ENCODE measurements at regions not wholly inside any gene's neighbourhood (a gene's known extent, or its start where the extent isn't known, plus 50 kb on each side); places are given as distances from the start of the nearest gene placed in this dataset.

GRCh38 chr7:69465262-69465661, 133.0 kb upstream of the AUTS2 start:
- H3K27me3 ChIP-seq (ENCODE audit: control insufficient read depth, insufficient read depth, low read length): no peaks in the 10 kb centered on the region
- no peaks in the 10 kb centered on the region for H3K4me1 ChIP-seq (ENCODE audit: control insufficient read depth, insufficient read depth, low read length)
- no peak overlapping the region for H3K9ac ChIP-seq (ENCODE audit: low read length)
- H3K36me3 ChIP-seq (ENCODE audit: control insufficient read depth, insufficient read depth, low read length): no peaks in the 10 kb centered on the region
- no peaks in the 10 kb centered on the region for H3K9me3 ChIP-seq (ENCODE audit: control insufficient read depth, low read length)
- H3K4me3 ChIP-seq (ENCODE audit: low read length): no peak overlapping the region

- Histone ChIP-seq H3K9ac (ENCODE audit: low read length) (no peak overlapping the region), H3K27me3 (ENCODE audit: control insufficient read depth, insufficient read depth, low read length) (no peaks in the 10 kb centered on the region)
Measured at GRCh38 chr7:69467826-69468225, 130.4 kb upstream of the AUTS2 start.

GRCh38 chr7:69476416-69476815, 121.9 kb upstream of the AUTS2 start:
- Histone ChIP-seq H3K9me3 (ENCODE audit: control insufficient read depth, low read length) (no peaks in the 10 kb centered on the region), H3K27me3 (ENCODE audit: control insufficient read depth, insufficient read depth, low read length) (no peaks in the 10 kb centered on the region), H3K4me1 (ENCODE audit: control insufficient read depth, insufficient read depth, low read length) (no peaks in the 10 kb centered on the region), H3K36me3 (ENCODE audit: control insufficient read depth, insufficient read depth, low read length) (no peaks in the 10 kb centered on the region), H3K9ac (ENCODE audit: low read length) (no peak overlapping the region), H3K4me3 (ENCODE audit: low read length) (no peak overlapping the region)

More at GRCh38 chr7:69467826-69468225, 130.4 kb upstream of the AUTS2 start:
- no peak overlapping the region for H3K4me3 ChIP-seq (ENCODE audit: low read length)
- H3K36me3 ChIP-seq (ENCODE audit: control insufficient read depth, insufficient read depth, low read length): no peaks in the 10 kb centered on the region
- H3K9me3 ChIP-seq (ENCODE audit: control insufficient read depth, low read length): no peaks in the 10 kb centered on the region
- no peaks in the 10 kb centered on the region for H3K4me1 ChIP-seq (ENCODE audit: control insufficient read depth, insufficient read depth, low read length)

DNA sequence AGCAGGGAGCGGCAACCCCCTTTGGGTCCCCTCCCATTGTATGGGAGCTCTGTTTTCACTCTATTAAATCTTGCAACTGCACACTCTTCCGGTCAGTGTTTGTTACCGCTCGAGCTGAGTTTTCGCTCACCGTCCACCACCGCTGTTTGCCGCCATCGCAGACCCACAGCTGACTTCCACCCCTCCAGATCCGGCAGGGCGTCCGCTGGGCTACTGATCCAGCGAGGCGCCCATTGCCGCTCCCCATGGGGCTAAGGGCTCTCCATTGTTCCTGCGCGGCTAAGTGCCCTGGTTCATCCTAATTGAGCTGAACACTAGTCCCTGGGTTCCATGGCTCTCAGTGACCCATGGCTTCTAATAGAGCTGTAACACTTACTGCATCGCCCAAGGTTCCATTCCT, 115.6 kb upstream of the AUTS2 start:
- Histone ChIP-seq H3K4me3 (ENCODE audit: low read length) (no peak overlapping the region), H3K36me3 (ENCODE audit: control insufficient read depth, insufficient read depth, low read length) (no peaks in the 10 kb centered on the region), H3K9ac (ENCODE audit: low read length) (no peak overlapping the region), H3K9me3 (ENCODE audit: control insufficient read depth, low read length) (no peaks in the 10 kb centered on the region), H3K27me3 (ENCODE audit: control insufficient read depth, insufficient read depth, low read length) (no peaks in the 10 kb centered on the region), H3K4me1 (ENCODE audit: control insufficient read depth, insufficient read depth, low read length) (no peaks in the 10 kb centered on the region)

- Histone ChIP-seq H3K36me3 (ENCODE audit: control insufficient read depth, insufficient read depth, low read length) (no peaks in the 10 kb centered on the region), H3K4me1 (ENCODE audit: control insufficient read depth, insufficient read depth, low read length) (no peaks in the 10 kb centered on the region), H3K27me3 (ENCODE audit: control insufficient read depth, insufficient read depth, low read length) (no peaks in the 10 kb centered on the region), H3K9me3 (ENCODE audit: control insufficient read depth, low read length) (no peaks in the 10 kb centered on the region), H3K9ac (ENCODE audit: low read length) (no peak overlapping the region), H3K4me3 (ENCODE audit: low read length) (no peak overlapping the region)
Measured at GRCh38 chr7:69489533-69489932, 108.7 kb upstream of the AUTS2 start.

- no peaks in the 10 kb centered on the region for H3K36me3 ChIP-seq (ENCODE audit: control insufficient read depth, insufficient read depth, low read length)
- no peak overlapping the region for H3K4me3 ChIP-seq (ENCODE audit: low read length)
Measured at GRCh38 chr7:69498671-69499070, 99.6 kb upstream of the AUTS2 start.

DNA sequence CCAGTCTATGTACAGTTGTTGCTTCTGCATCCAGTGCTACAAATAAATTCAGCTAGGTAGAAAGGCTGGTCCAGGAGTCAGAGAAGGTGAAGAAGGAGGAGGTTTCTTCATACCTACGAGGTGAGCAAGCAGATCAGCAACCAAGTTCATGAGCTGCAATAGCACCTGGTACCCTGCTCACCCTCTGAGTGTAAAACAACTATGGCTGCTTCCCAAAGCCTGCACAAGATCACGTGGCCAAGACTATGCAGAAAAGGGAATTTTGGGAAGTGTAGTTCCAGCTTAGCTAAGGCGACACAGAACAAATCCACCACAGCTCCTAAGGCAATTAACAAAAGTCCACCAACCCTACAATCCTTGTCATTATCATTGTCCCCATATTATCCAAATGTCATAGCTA, 95.9 kb upstream of the AUTS2 start:
- Histone ChIP-seq H3K9ac (ENCODE audit: low read length) (no peak overlapping the region), H3K4me3 (ENCODE audit: low read length) (no peak overlapping the region), H3K36me3 (ENCODE audit: control insufficient read depth, insufficient read depth, low read length) (no peaks in the 10 kb centered on the region), H3K9me3 (ENCODE audit: control insufficient read depth, low read length) (no peaks in the 10 kb centered on the region), H3K27me3 (ENCODE audit: control insufficient read depth, insufficient read depth, low read length) (no peaks in the 10 kb centered on the region), H3K4me1 (ENCODE audit: control insufficient read depth, insufficient read depth, low read length) (no peaks in the 10 kb centered on the region)

More at GRCh38 chr7:69498671-69499070, 99.6 kb upstream of the AUTS2 start:
- Histone ChIP-seq H3K9ac (ENCODE audit: low read length) (no peak overlapping the region), H3K27me3 (ENCODE audit: control insufficient read depth, insufficient read depth, low read length) (no peaks in the 10 kb centered on the region), H3K4me1 (ENCODE audit: control insufficient read depth, insufficient read depth, low read length) (no peaks in the 10 kb centered on the region), H3K9me3 (ENCODE audit: control insufficient read depth, low read length) (no peaks in the 10 kb centered on the region)

- Histone ChIP-seq H3K4me3 (ENCODE audit: low read length) (no peak overlapping the region), H3K9ac (ENCODE audit: low read length) (no peak overlapping the region), H3K9me3 (ENCODE audit: control insufficient read depth, low read length) (no peaks in the 10 kb centered on the region), H3K36me3 (ENCODE audit: control insufficient read depth, insufficient read depth, low read length) (no peaks in the 10 kb centered on the region), H3K4me1 (ENCODE audit: control insufficient read depth, insufficient read depth, low read length) (no peaks in the 10 kb centered on the region), H3K27me3 (ENCODE audit: control insufficient read depth, insufficient read depth, low read length) (no peaks in the 10 kb centered on the region)
Measured at GRCh38 chr7:69504733-69505420, 93.4 kb upstream of the AUTS2 start.

DNA sequence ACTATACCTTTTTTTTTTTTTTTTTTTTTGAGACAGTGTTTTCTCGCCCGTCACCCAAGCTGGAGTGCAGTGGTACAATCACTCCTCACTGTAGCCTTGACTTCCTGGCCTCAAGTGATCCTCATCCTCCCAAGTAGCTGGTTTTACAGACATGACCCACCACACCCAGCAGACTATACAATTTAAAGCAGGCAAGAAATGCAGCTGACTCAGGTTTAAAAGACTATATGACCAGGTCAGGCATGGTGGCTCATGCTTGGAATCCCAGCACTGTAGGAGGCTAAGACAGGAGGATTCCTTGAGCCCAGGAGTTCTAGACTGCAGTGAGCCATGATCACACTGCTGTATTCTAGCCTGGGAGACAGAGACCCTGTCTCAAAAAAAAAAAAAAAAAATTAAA, 89.5 kb upstream of the AUTS2 start:
- no peaks in the 10 kb centered on the region for H3K9me3 ChIP-seq (ENCODE audit: control insufficient read depth, low read length)
- H3K4me1 ChIP-seq (ENCODE audit: control insufficient read depth, insufficient read depth, low read length): no peaks in the 10 kb centered on the region
- H3K9ac ChIP-seq (ENCODE audit: low read length): no peak overlapping the region
- H3K36me3 ChIP-seq (ENCODE audit: control insufficient read depth, insufficient read depth, low read length): no peaks in the 10 kb centered on the region
- H3K27me3 ChIP-seq (ENCODE audit: control insufficient read depth, insufficient read depth, low read length): no peaks in the 10 kb centered on the region
- H3K4me3 ChIP-seq (ENCODE audit: low read length): no peak overlapping the region

GRCh38 chr7:69510114-69510513, 88.2 kb upstream of the AUTS2 start:
- H3K36me3 ChIP-seq (ENCODE audit: control insufficient read depth, insufficient read depth, low read length): no peaks in the 10 kb centered on the region
- no peaks in the 10 kb centered on the region for H3K9me3 ChIP-seq (ENCODE audit: control insufficient read depth, low read length)
- H3K4me1 ChIP-seq (ENCODE audit: control insufficient read depth, insufficient read depth, low read length): no peaks in the 10 kb centered on the region
- H3K9ac ChIP-seq (ENCODE audit: low read length): no peak overlapping the region
- H3K27me3 ChIP-seq (ENCODE audit: control insufficient read depth, insufficient read depth, low read length): no peaks in the 10 kb centered on the region
- no peak overlapping the region for H3K4me3 ChIP-seq (ENCODE audit: low read length)

DNA sequence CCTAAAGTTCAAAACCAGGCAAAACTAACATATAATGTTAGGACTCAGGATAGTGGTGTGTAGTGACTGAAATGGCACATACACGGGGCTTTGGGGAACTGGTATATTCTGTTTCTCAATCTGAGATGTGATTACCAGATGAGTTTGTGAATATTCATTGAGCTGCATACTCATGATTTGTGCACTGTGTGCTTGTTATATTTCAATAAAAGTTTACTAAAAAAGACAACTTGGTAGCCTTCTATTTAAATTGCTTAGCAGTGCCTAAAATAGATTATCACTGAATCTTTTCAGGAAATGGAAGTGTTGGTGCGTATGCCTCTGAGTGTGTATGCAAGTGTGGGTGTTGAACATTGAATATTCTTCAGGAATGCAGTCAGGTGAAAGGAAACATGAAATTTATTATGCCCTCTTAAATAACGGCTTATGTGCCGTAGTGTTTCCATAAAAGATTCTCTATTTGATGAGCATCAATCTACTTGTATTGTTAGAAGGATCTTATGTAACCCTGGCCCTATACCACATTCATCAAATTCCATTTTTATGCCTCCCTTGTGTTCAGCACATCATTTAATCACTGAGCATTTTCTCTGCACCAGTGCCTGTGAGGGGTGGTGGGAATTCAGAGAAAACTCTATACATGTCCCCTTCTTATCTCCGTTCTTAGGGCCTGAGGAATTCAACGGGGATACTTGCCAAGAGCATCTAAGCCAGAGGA, 82.6 kb upstream of the AUTS2 start:
- Histone ChIP-seq H3K4me1 (ENCODE audit: control insufficient read depth, insufficient read depth, low read length) (no peaks in the 10 kb centered on the region), H3K9me3 (ENCODE audit: control insufficient read depth, low read length) (no peaks in the 10 kb centered on the region), H3K36me3 (ENCODE audit: control insufficient read depth, insufficient read depth, low read length) (no peaks in the 10 kb centered on the region), H3K9ac (ENCODE audit: low read length) (no peak overlapping the region), H3K27me3 (ENCODE audit: control insufficient read depth, insufficient read depth, low read length) (no peaks in the 10 kb centered on the region), H3K4me3 (ENCODE audit: low read length) (no peak overlapping the region)

DNA sequence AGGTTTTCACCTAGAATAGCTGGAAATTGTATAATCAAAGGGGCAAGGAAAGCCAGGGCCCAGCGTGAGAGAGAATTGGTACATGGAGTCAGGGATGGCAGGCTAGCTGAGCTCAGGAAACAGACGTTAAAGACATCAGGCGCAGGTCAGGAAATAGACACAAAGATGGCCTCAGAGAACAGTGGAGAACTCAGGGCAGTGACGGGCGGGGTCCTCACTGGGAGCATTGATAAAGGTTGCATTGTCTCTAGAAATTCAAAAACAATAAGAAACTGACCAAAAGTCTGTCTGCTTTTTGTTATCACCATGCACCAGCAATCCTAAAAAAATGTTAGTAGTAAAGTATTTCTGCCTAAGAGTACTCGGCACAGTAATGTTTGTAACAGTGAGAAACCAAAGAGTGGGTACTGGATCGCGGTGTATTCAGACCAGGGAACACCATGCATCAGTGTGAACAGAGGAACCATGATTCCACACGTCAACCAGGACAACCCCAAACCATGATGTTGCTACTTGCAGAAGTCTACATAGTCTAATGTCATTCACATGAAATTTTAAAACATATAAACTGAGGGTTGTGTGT, 81.9 kb upstream of the AUTS2 start:
- H3K27me3 ChIP-seq (ENCODE audit: control insufficient read depth, insufficient read depth, low read length): no peaks in the 10 kb centered on the region
- no peaks in the 10 kb centered on the region for H3K9me3 ChIP-seq (ENCODE audit: control insufficient read depth, low read length)
- no peak overlapping the region for H3K4me3 ChIP-seq (ENCODE audit: low read length)
- H3K4me1 ChIP-seq (ENCODE audit: control insufficient read depth, insufficient read depth, low read length): no peaks in the 10 kb centered on the region
- H3K36me3 ChIP-seq (ENCODE audit: control insufficient read depth, insufficient read depth, low read length): no peaks in the 10 kb centered on the region
- H3K9ac ChIP-seq (ENCODE audit: low read length): no peak overlapping the region
